RWPE2 (cell line): ENCODE measurements at regions not wholly inside any gene's neighbourhood (a gene's known extent, or its start where the extent isn't known, plus 50 kb on each side); places are given as distances from the start of the nearest gene placed in this dataset.

Experiments
- ATAC-seq: fragments of 200-7000 bp; cut with Tn5 transposase; 3 replicates; pipeline ENCODE4 v1.9.1; 2021; ENCODE audit warnings: low read depth
- DNase-seq: peaks from one replicate; pipeline ENCODE4 v3.0.0-alpha.2; 2020; ENCODE audit warnings: low spot score
- H3K27ac ChIP-seq: fragments of 450-650 bp; 2 replicates; pipeline ENCODE4 v1.5.1; 2017; ENCODE audit warnings: mild to moderate bottlenecking; ENCODE audit not compliant: poor library complexity, severe bottlenecking
- H3K27me3 ChIP-seq: fragments of 250-450 bp; sonication (Bioruptor Pico); 2 replicates; pipeline ENCODE4 v1.5.1; 2021; ENCODE audit warnings: mild to moderate bottlenecking, moderate library complexity; ENCODE audit not compliant: insufficient read depth, poor library complexity, severe bottlenecking
- H3K36me3 ChIP-seq: fragments of 250-450 bp; sonication (Bioruptor Pico); 2 replicates; pipeline ENCODE4 v1.5.1; 2020; ENCODE audit warnings: low read depth, mild to moderate bottlenecking, moderate library complexity
- H3K4me1 ChIP-seq: fragments of 250-450 bp; sonication (Bioruptor Pico); 2 replicates; pipeline ENCODE4 v1.5.1; 2021; ENCODE audit warnings: mild to moderate bottlenecking, moderate library complexity; ENCODE audit not compliant: insufficient read depth, poor library complexity, severe bottlenecking
- H3K4me3 ChIP-seq: fragments of 250-450 bp; sonication (Bioruptor Pico); 2 replicates; pipeline ENCODE4 v1.5.1; 2021; ENCODE audit warnings: mild to moderate bottlenecking, moderate library complexity; ENCODE audit not compliant: severe bottlenecking
- H3K9me3 ChIP-seq: fragments of 250-450 bp; sonication (Bioruptor Pico); 2 replicates; pipeline ENCODE4 v1.5.1; 2021; ENCODE audit warnings: mild to moderate bottlenecking, moderate library complexity; ENCODE audit not compliant: severe bottlenecking
- TF ChIP-seq, protein P1 (sequence below): fragments of 450-650 bp; IDR thresholded peaks from one replicate; pipeline ENCODE4 v1.5.1; 2017; ENCODE audit warnings: mild to moderate bottlenecking, moderate library complexity; ENCODE audit not compliant: poor library complexity, severe bottlenecking

DNA sequence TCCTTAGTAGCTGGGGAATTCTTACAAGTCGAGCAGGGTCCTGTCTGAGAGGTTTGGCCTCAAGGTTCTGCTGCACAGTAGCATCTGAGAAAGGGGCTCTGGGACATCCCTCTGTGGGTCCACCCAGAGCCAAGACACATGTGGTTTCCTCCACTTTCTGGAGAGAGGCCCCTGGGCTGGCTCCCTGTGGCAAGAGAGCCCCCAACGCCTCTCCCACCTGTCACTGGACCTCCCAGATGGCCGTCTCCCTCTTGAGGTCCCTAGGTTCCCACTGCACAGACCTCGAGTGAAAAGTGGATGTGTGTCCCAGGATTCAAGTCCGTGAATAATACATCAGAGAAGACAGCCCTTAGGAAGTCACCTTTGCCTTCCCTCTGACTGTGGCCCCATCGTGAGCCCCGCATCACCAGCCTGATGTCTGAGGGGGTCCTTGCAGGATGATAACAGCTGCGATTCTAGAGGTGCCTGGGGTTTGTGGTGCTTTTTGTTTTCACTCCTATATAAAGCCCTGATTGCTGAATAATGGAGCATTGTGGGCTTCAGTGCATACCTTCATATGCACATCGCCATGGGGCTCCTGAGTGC, 319.0 kb downstream of the GLRX3 start:
- Histone ChIP-seq H3K36me3 (no peaks in the 10 kb centered on the region), H3K9me3 (no peaks in the 10 kb centered on the region), H3K27ac (no peak overlapping the region), H3K4me1 (no peaks in the 10 kb centered on the region), H3K4me3 (no peak overlapping the region), H3K27me3 (no peaks in the 10 kb centered on the region)
- ATAC-seq (no peak), DNase-seq (no peak)
- TF ChIP-seq, protein P1, sequence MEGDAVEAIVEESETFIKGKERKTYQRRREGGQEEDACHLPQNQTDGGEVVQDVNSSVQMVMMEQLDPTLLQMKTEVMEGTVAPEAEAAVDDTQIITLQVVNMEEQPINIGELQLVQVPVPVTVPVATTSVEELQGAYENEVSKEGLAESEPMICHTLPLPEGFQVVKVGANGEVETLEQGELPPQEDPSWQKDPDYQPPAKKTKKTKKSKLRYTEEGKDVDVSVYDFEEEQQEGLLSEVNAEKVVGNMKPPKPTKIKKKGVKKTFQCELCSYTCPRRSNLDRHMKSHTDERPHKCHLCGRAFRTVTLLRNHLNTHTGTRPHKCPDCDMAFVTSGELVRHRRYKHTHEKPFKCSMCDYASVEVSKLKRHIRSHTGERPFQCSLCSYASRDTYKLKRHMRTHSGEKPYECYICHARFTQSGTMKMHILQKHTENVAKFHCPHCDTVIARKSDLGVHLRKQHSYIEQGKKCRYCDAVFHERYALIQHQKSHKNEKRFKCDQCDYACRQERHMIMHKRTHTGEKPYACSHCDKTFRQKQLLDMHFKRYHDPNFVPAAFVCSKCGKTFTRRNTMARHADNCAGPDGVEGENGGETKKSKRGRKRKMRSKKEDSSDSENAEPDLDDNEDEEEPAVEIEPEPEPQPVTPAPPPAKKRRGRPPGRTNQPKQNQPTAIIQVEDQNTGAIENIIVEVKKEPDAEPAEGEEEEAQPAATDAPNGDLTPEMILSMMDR: no peak

GRCh38 chr10:130455791-130456190, 319.6 kb downstream of the GLRX3 start:
- Histone ChIP-seq H3K36me3 (no peaks in the 10 kb centered on the region), H3K27ac (no peak overlapping the region), H3K9me3 (no peaks in the 10 kb centered on the region), H3K4me3 (no peak overlapping the region), H3K27me3 (no peaks in the 10 kb centered on the region), H3K4me1 (no peaks in the 10 kb centered on the region)
- no peak for ATAC-seq
- TF ChIP-seq, protein P1: no peak
- DNase-seq: no peak

GRCh38 chr10:130456616-130457015, 320.4 kb downstream of the GLRX3 start:
- TF ChIP-seq, protein P1: no peak
- ATAC-seq: no peak
- no peak overlapping the region for H3K27ac ChIP-seq
- no peak overlapping the region for H3K4me3 ChIP-seq
- no peaks in the 10 kb centered on the region for H3K27me3 ChIP-seq
- no peaks in the 10 kb centered on the region for H3K4me1 ChIP-seq
- H3K36me3 ChIP-seq: no peaks in the 10 kb centered on the region
- no peaks in the 10 kb centered on the region for H3K9me3 ChIP-seq
- no peak for DNase-seq

GRCh38 chr10:130458509-130458908, 322.3 kb downstream of the GLRX3 start:
- no peak overlapping the region for H3K27ac ChIP-seq
- H3K27me3 ChIP-seq: no peaks in the 10 kb centered on the region
- DNase-seq (no peak), ATAC-seq (no peak)
- TF ChIP-seq, protein P1: no peak
- no peaks in the 10 kb centered on the region for H3K4me1 ChIP-seq
- no peak overlapping the region for H3K4me3 ChIP-seq
- no peaks in the 10 kb centered on the region for H3K36me3 ChIP-seq
- H3K9me3 ChIP-seq: no peaks in the 10 kb centered on the region

DNA sequence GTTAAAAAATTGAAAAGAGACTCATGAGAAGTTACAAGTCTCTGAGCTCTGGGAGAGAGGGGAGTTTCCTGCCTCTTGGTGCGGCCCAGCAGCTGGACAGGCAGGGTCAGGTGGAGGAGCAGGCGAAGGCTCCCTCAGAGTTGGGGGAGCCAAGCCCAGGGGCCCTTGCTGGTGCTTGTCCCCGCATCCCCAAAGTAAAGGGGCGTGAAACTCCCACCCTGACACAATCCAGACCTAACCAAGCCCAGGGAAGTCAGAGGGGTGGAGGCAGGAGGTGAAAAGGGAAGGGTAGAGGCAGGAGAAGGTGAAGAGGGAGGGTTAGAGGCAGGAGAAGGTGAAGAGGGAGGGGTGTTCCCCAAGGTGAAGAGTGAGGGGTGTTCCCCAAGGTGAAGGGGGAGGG, 322.8 kb downstream of the GLRX3 start:
- DNase-seq (no peak), ATAC-seq (no peak)
- Histone ChIP-seq H3K27ac (no peak overlapping the region), H3K27me3 (no peaks in the 10 kb centered on the region), H3K36me3 (no peaks in the 10 kb centered on the region), H3K9me3 (no peaks in the 10 kb centered on the region), H3K4me1 (no peaks in the 10 kb centered on the region), H3K4me3 (no peak overlapping the region)
- TF ChIP-seq, protein P1: no peak
